CD14-positive monocyte (primary cell): ENCODE measurements at regions not wholly inside any gene's neighbourhood (a gene's known extent, or its start where the extent isn't known, plus 50 kb on each side); places are given as distances from the start of the nearest gene placed in this dataset.

Source experiments
- DNase-seq, 3 donors: peaks; one replicate each; pipeline ENCODE4 v3.0.0-alpha.2; 2011 to 2022
- H2AFZ ChIP-seq: 2 replicates; pipeline ENCODE4 v1.6.0; 2012; ENCODE audit warnings: mild to moderate bottlenecking, low read depth, low read length, inconsistent platforms; ENCODE audit not compliant: insufficient read depth, poor library complexity, severe bottlenecking
- H3K27ac ChIP-seq, 2 donors: 1 replicate in 1 of 2; 2 replicates in 1 of 2; pipeline ENCODE4 v1.5.1; 2012 to 2013; ENCODE audit warnings: low read length in 2 of 2, control low read depth in 1 of 2, inconsistent platforms in 1 of 2, low read depth in 1 of 2, mild to moderate bottlenecking in 1 of 2
- H3K27me3 ChIP-seq, 2 donors: one replicate each; pipeline versions ENCODE4 v1.6.0 to v1.6.1; 2011 to 2013; ENCODE audit warnings: low read length in 2 of 2; ENCODE audit not compliant: control insufficient read depth in 2 of 2, insufficient read depth in 2 of 2
- H3K36me3 ChIP-seq, 2 donors: replicated peaks in 1 of 2; 1 replicate in 1 of 2; 2 replicates in 1 of 2; pipeline versions ENCODE4 v1.5.1 to v1.6.1; 2012 to 2013; ENCODE audit warnings: low read length in 2 of 2, control low read depth in 1 of 2, inconsistent platforms in 1 of 2, mild to moderate bottlenecking in 1 of 2; ENCODE audit not compliant: insufficient read depth in 2 of 2, control insufficient read depth in 1 of 2
- H3K4me1 ChIP-seq, 2 donors: 1 replicate in 1 of 2; 2 replicates in 1 of 2; pipeline versions ENCODE4 v1.5.1 to v1.6.1; 2012 to 2013; ENCODE audit warnings: low read length in 2 of 2, control low read depth in 1 of 2, inconsistent platforms in 1 of 2, mild to moderate bottlenecking in 1 of 2, moderate library complexity in 1 of 2; ENCODE audit not compliant: insufficient read depth in 2 of 2, control insufficient read depth in 1 of 2
- H3K4me2 ChIP-seq: replicated peaks from 2 replicates; pipeline ENCODE3; 2012; ENCODE audit warnings: low read length, moderate library complexity, mild to moderate bottlenecking; ENCODE audit not compliant: poor library complexity, severe bottlenecking; ENCODE audit errors: extremely low read depth
- H3K4me3 ChIP-seq, 3 experiments: fragments of 200-600 bp in 1 of 3; sonication (generic) in 1 of 3; replicated peaks in 1 of 3; 1 replicate in 2 of 3; 2 replicates in 1 of 3; pipeline ENCODE4 v1.5.1; 2011 to 2013; ENCODE audit warnings: low read length in 3 of 3, mild to moderate bottlenecking in 3 of 3, control low read depth in 2 of 3, low read depth in 2 of 3, inconsistent platforms in 1 of 3, moderate library complexity in 1 of 3
- H3K79me2 ChIP-seq: 2 replicates; pipeline ENCODE4 v1.6.0; 2012; ENCODE audit warnings: mild to moderate bottlenecking, control low read depth, inconsistent platforms, low read length, moderate library complexity; ENCODE audit not compliant: insufficient read depth
- H3K9ac ChIP-seq: 2 replicates; pipeline ENCODE4 v1.6.0; 2017; ENCODE audit warnings: low read length, mild to moderate bottlenecking; ENCODE audit not compliant: insufficient read depth, poor library complexity, severe bottlenecking
- H3K9me3 ChIP-seq, 2 donors: replicated peaks in 1 of 2; 1 replicate in 1 of 2; 2 replicates in 1 of 2; pipeline versions ENCODE4 v1.5.1 to v1.6.1; 2012 to 2013; ENCODE audit warnings: low read length in 2 of 2, control low read depth in 1 of 2; ENCODE audit not compliant: control insufficient read depth in 1 of 2, insufficient read depth in 1 of 2
- H4K20me1 ChIP-seq: 2 replicates; pipeline ENCODE4 v1.6.0; 2012; ENCODE audit warnings: mild to moderate bottlenecking, low read length, control low read depth, moderate library complexity; ENCODE audit not compliant: insufficient read depth
- H3K27ac Mint-ChIP-seq, 7 donors: one replicate each; pipeline ENCODE4 v1.8.0; 2020; ENCODE audit warnings: mild to moderate bottlenecking in 7 of 7, mixed read lengths in 7 of 7, moderate library complexity in 6 of 7, inconsistent platforms in 2 of 7
- H3K27me3 Mint-ChIP-seq, 3 donors: one replicate each; pipeline ENCODE4 v1.8.0; 2021 to 2022; ENCODE audit warnings: low read depth in 3 of 3, mild to moderate bottlenecking in 3 of 3, mixed read lengths in 3 of 3, moderate library complexity in 3 of 3, inconsistent platforms in 1 of 3
- H3K36me3 Mint-ChIP-seq, 2 donors: one replicate each; pipeline ENCODE4 v1.8.0; 2020; ENCODE audit warnings: mixed read lengths in 2 of 2, inconsistent platforms in 1 of 2, mild to moderate bottlenecking in 1 of 2
- H3K4me1 Mint-ChIP-seq: one replicate; pipeline ENCODE4 v1.8.0; 2020; ENCODE audit warnings: mild to moderate bottlenecking, mixed read lengths
- H3K4me3 Mint-ChIP-seq, 2 donors: one replicate each; pipeline ENCODE4 v1.8.0; 2020; ENCODE audit warnings: mild to moderate bottlenecking in 2 of 2, mixed read lengths in 2 of 2, moderate library complexity in 1 of 2
- H3K9me3 Mint-ChIP-seq, 7 donors: one replicate each; pipeline ENCODE4 v1.8.0; 2020 to 2022; ENCODE audit warnings: mixed read lengths in 7 of 7, mild to moderate bottlenecking in 6 of 7, moderate library complexity in 6 of 7, inconsistent platforms in 2 of 7
- WGBS: methylation state at CpG from one replicate; pipeline ENCODE4 v1.1.5; 2013; ENCODE audit warnings: missing lambda C conversion rate; ENCODE audit not compliant: insufficient coverage; 5-methylcytosine and 5-hydroxymethylcytosine counted together
- intact Hi-C, 2 donors: fragments of 100-400 bp; cut with micrococcal nuclease; formaldehyde crosslinking; loops; one replicate each; pipeline versions ENCODE4 v1.15.0 to v1.15.1; 2023
- TF ChIP-seq, protein P1 (sequence below): fragments of 200-600 bp; IDR thresholded peaks from one replicate; pipeline ENCODE4 v1.8.0; 2022; ENCODE audit warnings: antibody characterized with exemption, mild to moderate bottlenecking

DNA sequence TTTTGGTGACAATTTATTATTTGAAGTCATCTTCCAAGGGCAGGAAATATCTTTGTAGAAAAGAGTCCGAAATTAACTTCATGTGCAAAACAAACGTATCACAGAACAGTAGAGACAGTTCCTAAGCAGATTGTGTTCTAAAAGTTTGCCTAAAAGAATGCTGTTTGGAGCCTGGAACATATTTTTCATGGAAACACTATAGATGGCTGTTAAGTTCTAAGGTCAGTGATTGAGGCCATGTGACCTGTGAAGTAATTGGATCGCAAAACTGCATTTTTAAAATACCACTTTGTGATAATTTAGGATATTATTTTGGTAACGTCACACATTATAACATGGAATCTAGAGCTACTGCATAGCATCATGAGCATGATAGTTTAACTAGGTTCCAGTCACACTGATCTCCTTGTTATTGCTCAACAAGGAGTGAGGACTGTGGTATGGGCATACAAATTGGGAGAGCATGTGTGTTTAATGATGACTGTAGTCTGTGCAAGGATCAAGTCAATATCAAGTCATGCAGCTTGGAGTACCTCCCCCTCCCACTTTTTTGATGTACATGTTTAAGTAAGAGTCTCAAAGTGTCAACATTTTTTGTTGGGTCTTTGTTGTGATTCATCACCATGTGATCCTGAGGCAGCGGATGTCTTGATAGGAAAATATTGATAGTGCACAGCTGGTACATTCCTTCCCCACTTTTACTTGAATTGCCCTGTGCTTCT, 609.3 kb upstream of the CITED2 start:
- Histone ChIP-seq H2AFZ (no peak overlapping the region), H3K36me3 (no peaks in the 10 kb centered on the region), H3K79me2 (no peaks in the 10 kb centered on the region), H3K9ac (no peak overlapping the region), H3K4me2 (no peak overlapping the region), H3K4me1 (peaks cover 10 to 13% of the 10 kb centered on the region in 2 donors), H3K4me3 (no peak overlapping the region), H4K20me1 (no peaks in the 10 kb centered on the region), H3K27ac (no peak overlapping the region), H3K27me3 (no peaks in the 10 kb centered on the region), H3K9me3 (no peaks in the 10 kb centered on the region)
- intact Hi-C loops = no loop called here
- Mint-ChIP-seq H3K9me3 (peaks cover 0 to 5% (median 0%) of the 10 kb centered on the region in 7 donors), H3K4me3 (no peak overlapping the region), H3K36me3 (no peaks in the 10 kb centered on the region), H3K27ac (no peak overlapping the region), H3K27me3 (peaks cover 0 to 2% (median 0%) of the 10 kb centered on the region in 3 donors), H3K4me1 (peaks cover 19% of the 10 kb centered on the region)
- WGBS = 83% methylated on average over 2 of the region's 5 CpGs
- no peak for DNase-seq
- TF ChIP-seq, protein P1, sequence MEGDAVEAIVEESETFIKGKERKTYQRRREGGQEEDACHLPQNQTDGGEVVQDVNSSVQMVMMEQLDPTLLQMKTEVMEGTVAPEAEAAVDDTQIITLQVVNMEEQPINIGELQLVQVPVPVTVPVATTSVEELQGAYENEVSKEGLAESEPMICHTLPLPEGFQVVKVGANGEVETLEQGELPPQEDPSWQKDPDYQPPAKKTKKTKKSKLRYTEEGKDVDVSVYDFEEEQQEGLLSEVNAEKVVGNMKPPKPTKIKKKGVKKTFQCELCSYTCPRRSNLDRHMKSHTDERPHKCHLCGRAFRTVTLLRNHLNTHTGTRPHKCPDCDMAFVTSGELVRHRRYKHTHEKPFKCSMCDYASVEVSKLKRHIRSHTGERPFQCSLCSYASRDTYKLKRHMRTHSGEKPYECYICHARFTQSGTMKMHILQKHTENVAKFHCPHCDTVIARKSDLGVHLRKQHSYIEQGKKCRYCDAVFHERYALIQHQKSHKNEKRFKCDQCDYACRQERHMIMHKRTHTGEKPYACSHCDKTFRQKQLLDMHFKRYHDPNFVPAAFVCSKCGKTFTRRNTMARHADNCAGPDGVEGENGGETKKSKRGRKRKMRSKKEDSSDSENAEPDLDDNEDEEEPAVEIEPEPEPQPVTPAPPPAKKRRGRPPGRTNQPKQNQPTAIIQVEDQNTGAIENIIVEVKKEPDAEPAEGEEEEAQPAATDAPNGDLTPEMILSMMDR = no peak

DNA sequence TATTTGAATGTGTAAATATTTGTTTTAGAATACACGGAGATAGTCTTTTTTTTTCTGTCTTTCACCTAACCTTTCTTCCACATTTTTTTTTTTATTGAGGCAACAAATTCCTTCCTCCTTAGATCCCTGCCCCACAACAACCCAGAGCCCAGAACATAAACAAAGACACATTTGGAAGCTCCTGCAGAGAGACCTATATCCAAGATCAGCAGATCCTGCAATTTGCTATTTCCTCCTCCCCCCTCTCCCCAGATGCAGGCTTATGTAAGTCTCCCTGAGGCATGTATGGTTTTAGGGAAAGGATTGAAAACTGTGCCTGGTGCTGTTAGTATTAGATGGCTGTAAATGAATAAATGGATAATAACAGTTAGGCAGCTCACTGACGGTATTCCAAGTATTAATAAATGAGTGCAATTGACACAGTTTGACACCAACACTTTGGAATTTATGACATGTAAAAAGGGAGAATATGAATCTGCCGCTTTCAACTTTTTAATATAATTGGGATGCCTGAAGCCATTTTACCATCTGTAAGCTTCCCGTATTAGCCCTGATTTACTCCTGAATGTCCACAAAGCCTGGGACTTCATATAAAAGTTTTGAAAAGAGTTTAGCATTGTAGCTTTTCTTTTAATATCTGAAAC, 608.3 kb upstream of the CITED2 start:
- Mint-ChIP-seq H3K27ac (no peak overlapping the region), H3K36me3 (no peaks in the 10 kb centered on the region)
- intact Hi-C loops = no loop called here

More for the DNA sequence above, 608.3 kb upstream of the CITED2 start:
- Histone ChIP-seq H4K20me1 (no peaks in the 10 kb centered on the region), H3K4me2 (no peak overlapping the region), H3K9me3 (no peaks in the 10 kb centered on the region), H3K27ac (no peak overlapping the region), H3K79me2 (no peaks in the 10 kb centered on the region), H3K4me3 (no peak overlapping the region), H3K27me3 (no peaks in the 10 kb centered on the region), H2AFZ (no peak overlapping the region), H3K9ac (no peak overlapping the region), H3K4me1 (peaks cover 10 to 13% of the 10 kb centered on the region in 2 donors), H3K36me3 (no peaks in the 10 kb centered on the region)
- Mint-ChIP-seq H3K9me3 (peaks cover 0 to 5% (median 0%) of the 10 kb centered on the region in 7 donors), H3K4me3 (peak overlapping the region in 1 of 2 donors; percentile 3), H3K4me1 (peaks cover 19% of the 10 kb centered on the region), H3K27me3 (peaks cover 0 to 2% (median 0%) of the 10 kb centered on the region in 3 donors)
- TF ChIP-seq, protein P1 = no peak
- no CpG with 5 or more reads among the region's 4 CpGs for WGBS
- no peak for DNase-seq
